BLaER1 (cell line): ENCODE measurements at regions not wholly inside any gene's neighbourhood (a gene's known extent, or its start where the extent isn't known, plus 50 kb on each side); places are given as distances from the start of the nearest gene placed in this dataset.

Experiments
- H3K27ac ChIP-seq: shearing (Covaris generic); formaldehyde crosslinking; 2 replicates; pipeline ENCODE4 v1.8.1; 2022
- H3K27me3 ChIP-seq: shearing (Covaris generic); formaldehyde crosslinking; 2 replicates; pipeline ENCODE4 v1.8.1; 2022
- H3K36me3 ChIP-seq: shearing (Covaris generic); formaldehyde crosslinking; 2 replicates; pipeline ENCODE4 v1.8.1; 2022
- H3K4me1 ChIP-seq: shearing (Covaris generic); formaldehyde crosslinking; 2 replicates; pipeline ENCODE4 v1.8.1; 2022
- H3K4me2 ChIP-seq: shearing (Covaris generic); formaldehyde crosslinking; 2 replicates; pipeline ENCODE4 v1.8.1; 2022
- H3K4me3 ChIP-seq: shearing (Covaris generic); formaldehyde crosslinking; 2 replicates; pipeline ENCODE4 v1.8.1; 2022
- H3K9ac ChIP-seq: shearing (Covaris generic); formaldehyde crosslinking; 2 replicates; pipeline ENCODE4 v1.8.1; 2022
- H3K9me3 ChIP-seq: shearing (Covaris generic); formaldehyde crosslinking; 2 replicates; pipeline ENCODE4 v1.8.1; 2022
- H4K20me1 ChIP-seq: shearing (Covaris generic); formaldehyde crosslinking; 2 replicates; pipeline ENCODE4 v1.8.1; 2022
- Cebpa-rat ChIP-seq: shearing (Covaris generic); IDR thresholded peaks from 2 replicates; pipeline ENCODE4 v1.8.1; 2022

DNA sequence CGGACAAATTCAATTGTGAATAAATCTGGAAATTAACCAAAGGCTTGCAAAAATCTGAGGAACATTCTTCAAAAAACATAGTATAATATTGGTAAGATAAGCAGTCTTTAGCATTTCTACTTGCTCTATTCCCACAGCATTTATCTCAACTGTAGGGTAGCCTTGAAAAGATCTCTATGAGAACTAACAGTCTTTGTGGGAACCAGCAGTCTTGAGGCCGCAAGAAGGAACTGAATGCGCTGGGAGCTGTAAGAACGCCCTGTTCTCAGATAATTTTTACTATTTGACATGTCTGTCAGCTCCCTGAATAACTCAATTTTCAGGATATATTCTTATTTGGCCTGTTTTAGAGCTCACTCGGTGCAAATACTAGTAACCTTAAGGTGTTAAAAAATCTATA is 519.3 kb upstream of the CXorf51A start:
- H3K4me1 ChIP-seq = no peaks in the 10 kb centered on the region
- peaks cover 78% of the 10 kb centered on the region for H3K27me3 ChIP-seq
- no peak overlapping the region for H3K27ac ChIP-seq
- no peak overlapping the region for H3K9ac ChIP-seq
- H3K36me3 ChIP-seq = no peaks in the 10 kb centered on the region
- H3K9me3 ChIP-seq = no peaks in the 10 kb centered on the region
- H3K4me2 ChIP-seq = no peak overlapping the region
- H3K4me3 ChIP-seq = no peak overlapping the region
- H4K20me1 ChIP-seq = no peaks in the 10 kb centered on the region; the same call in 1 of the 2 replicates
- TF ChIP-seq Cebpa-rat = no peak

DNA sequence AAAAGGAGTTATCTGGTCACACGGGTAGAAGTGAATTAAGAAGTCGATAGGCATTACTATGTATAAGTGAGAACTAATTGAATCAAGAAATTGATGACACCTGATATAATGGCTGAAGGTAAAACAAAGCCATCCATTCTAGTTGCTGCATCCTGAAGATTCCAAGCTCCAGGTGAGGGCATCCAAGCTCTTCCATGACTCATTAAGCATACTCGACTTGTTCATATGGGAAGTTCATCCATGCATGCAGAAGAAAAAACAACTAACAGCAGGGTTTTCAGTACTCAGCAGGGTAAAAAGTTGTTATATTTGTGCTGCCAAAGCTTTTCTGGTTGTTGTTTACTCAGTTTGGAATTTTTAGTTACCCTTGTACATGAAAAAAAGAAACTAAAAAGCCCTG is 508.0 kb upstream of the CXorf51A start:
- TF ChIP-seq Cebpa-rat = no peak
- H3K9me3 ChIP-seq = no peaks in the 10 kb centered on the region
- H3K27me3 ChIP-seq = peaks cover 64% of the 10 kb centered on the region
- no peak overlapping the region for H3K4me2 ChIP-seq
- H3K27ac ChIP-seq = no peak overlapping the region
- H3K36me3 ChIP-seq = no peaks in the 10 kb centered on the region
- no peaks in the 10 kb centered on the region for H4K20me1 ChIP-seq
- no peak overlapping the region for H3K4me3 ChIP-seq
- no peak overlapping the region for H3K9ac ChIP-seq
- no peaks in the 10 kb centered on the region for H3K4me1 ChIP-seq

DNA sequence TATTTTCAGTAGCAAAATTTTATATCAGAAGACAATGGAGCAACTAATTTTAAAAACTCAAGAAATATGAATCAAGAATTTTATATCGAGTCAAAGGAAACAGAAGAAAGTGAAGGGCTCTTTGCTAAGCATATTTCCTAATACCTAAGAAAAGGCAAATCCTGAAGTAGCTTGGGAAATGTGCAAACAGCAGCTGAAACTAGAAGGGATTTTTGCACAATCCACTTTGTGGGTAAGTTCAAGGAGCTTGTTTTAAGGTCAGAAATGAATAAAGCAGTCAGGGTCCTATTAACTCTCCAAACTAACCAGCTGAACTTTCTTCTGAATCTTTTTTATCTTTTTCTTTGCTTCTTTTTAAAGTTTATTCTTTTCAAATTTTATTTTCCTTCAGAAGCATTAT is 500.9 kb upstream of the CXorf51A start:
- H3K4me1 ChIP-seq = no peaks in the 10 kb centered on the region
- H3K9me3 ChIP-seq = no peaks in the 10 kb centered on the region
- no peaks in the 10 kb centered on the region for H4K20me1 ChIP-seq
- no peak overlapping the region for H3K4me2 ChIP-seq
- TF ChIP-seq Cebpa-rat = no peak
- no peak overlapping the region for H3K4me3 ChIP-seq
- H3K36me3 ChIP-seq = no peaks in the 10 kb centered on the region
- no peak overlapping the region for H3K9ac ChIP-seq
- H3K27ac ChIP-seq = no peak overlapping the region
- peaks cover 72% of the 10 kb centered on the region for H3K27me3 ChIP-seq
